NCI-H2171 treated with DMSO at 0.1 percent for 48 hours (cell line): ENCODE measurements at regions not wholly inside any gene's neighbourhood (a gene's known extent, or its start where the extent isn't known, plus 50 kb on each side); places are given as distances from the start of the nearest gene placed in this dataset.
"Not testable (repeated sequence)": the region's sequence is repeated elsewhere in the genome, so short reads cannot be mapped to it uniquely, and the experiment has no call there.

Source experiments
- DNase-seq: peaks from one replicate; lab custom pipeline; 2025; lab: John Stamatoyannopoulos, UW

- DNase-seq: no peak
These were observed 473.3 kb upstream of the PLXNA2 start for GRCh38 chr1:208717525-208717924.

- no peak for DNase-seq
These were observed 478.4 kb upstream of the PLXNA2 start for GRCh38 chr1:208722592-208722991.

- no peak for DNase-seq
These were observed 479.9 kb upstream of the PLXNA2 start for GRCh38 chr1:208724079-208724478.

GRCh38 chr1:208728815-208729214 is 484.6 kb upstream of the PLXNA2 start:
- no peak for DNase-seq

- peak; percentile 32 for DNase-seq
These were observed 488.0 kb upstream of the PLXNA2 start for GRCh38 chr1:208731981-208732821.

GRCh38 chr1:208737161-208737560 is 493.0 kb upstream of the PLXNA2 start:
- peak; percentile 81 for DNase-seq

- no peak for DNase-seq
These were observed 493.7 kb upstream of the PLXNA2 start for GRCh38 chr1:208737922-208738321.

GRCh38 chr1:208739636-208740035 is 495.5 kb upstream of the PLXNA2 start:
- DNase-seq: not testable (repeated sequence)

- DNase-seq: no peak
These were observed 497.1 kb upstream of the PLXNA2 start for GRCh38 chr1:208741296-208741695.

DNA sequence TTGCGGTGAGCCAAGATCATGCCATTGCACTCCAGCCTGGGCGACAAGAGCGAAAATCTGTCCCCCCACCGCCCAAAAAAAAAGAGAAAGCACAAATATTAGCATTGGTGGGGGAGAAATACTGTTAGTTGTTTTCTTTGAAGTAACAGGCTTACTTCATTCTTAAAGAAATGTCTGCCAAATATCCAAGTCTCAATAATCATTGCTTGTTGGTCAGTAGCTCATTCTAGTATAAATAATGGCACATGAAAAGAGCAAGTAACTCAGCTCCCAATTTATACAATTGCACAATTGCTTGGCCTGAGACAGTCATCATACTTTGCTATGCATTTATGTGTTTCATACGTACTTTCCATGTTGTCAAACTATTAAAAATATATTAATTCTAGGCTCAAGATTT is 499.2 kb upstream of the PLXNA2 start:
- DNase-seq: no peak

- DNase-seq: no peak
These were observed 503.8 kb upstream of the PLXNA2 start for GRCh38 chr1:208747979-208748378.

- DNase-seq: no peak
These were observed 504.4 kb upstream of the PLXNA2 start for GRCh38 chr1:208748387-208749165.

GRCh38 chr1:208756339-208756981 is 512.3 kb upstream of the PLXNA2 start:
- DNase-seq: no peak

DNA sequence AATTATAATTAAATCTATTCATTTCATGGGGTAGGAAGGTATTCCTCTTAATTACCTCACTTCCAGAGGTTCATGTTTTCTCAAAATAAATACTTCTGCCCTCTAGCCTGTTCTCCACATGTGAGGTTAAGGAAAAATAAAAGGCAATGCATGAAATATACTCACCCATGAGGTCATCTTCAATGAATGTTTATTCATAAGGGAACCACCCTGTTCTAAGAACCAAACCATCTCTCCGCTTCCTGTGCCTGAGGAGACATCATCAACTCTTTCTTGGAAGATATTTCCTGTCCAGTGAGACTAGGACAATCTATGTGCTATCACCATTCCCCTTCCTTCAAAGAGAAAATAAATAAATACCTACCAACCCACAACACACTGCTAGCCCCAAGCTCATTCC is 513.7 kb upstream of the PLXNA2 start:
- DNase-seq: no peak

GRCh38 chr1:208759255-208759654 is 515.1 kb upstream of the PLXNA2 start:
- no peak for DNase-seq

DNA sequence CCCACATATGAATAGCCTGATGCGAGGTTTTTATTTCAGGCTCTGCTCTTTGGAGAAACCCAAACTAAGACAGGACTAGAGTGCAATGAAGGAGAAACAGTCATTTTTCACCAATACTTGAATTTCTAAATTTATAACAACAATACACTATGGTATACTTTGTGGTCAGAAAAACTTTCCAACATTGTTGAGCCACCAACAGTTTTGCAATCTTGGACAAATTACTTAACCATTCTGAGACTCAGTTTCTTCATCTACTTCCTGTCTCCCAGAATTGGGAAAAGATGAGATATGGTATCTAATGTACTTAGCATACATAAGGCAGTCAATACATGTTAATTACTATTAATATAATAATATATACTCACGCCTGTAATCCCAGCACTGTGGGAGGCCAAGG is 519.8 kb upstream of the PLXNA2 start:
- DNase-seq: no peak

DNA sequence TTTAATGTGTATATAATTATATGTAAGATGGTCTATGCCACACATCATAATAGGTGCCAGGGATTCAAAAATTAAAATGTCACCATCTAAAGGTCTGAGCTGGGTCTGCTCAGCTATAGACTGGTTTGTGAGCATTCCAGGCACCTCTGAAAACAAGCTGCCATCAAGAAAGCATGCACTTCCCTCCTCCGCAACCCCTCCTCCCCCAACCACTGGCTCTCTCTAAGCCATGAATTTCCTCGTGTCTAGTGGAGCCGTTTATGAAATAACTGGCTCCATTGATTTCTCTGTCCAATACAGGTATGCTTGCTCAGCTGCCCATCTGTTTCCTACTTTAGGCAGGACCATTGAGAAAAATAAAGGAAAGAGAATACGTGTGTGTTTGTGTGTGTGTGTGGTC is 522.6 kb upstream of the PLXNA2 start:
- DNase-seq: no peak

GRCh38 chr1:208767816-208768215 is 523.6 kb upstream of the PLXNA2 start:
- no peak for DNase-seq

DNA sequence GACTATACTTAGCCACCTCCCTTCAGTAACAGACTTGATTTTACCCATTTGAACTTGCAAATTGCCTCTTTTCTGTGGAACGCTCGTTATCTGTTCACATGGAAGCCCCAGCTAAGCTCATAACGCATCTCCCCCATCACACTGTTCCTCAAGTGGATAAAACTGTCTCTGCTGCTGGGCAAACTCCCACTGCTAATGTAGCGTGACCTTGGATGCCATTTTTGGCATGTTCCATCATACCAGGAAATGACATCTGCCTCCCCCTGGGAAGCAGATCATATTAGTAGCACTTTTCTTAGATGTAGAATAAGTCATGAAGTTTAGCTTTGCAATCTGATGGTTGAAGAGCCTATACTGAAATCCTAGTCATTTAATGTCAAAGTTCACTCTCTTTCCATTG is 528.7 kb upstream of the PLXNA2 start:
- no peak for DNase-seq

DNA sequence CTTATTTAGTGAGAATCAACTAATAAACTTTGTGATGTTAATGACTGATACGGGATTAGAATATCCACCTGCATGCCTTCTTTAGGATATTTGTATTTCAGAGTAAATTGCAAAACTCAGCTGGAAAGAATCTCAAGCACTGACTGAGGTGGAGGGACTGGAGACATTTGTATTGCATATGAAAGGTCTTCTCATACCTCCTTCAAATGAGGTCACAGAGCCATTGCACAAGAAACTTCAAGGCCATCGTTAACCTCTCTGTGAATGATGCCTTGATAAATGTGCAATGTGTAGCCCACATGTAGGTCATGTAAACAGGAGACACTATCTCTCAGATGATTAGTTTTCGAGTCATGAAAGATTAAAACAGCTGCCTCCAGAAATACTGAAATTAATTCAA is 531.7 kb upstream of the PLXNA2 start:
- DNase-seq: no peak

- DNase-seq: no peak
These were observed 534.2 kb upstream of the PLXNA2 start for GRCh38 chr1:208778417-208778816.

- peak; percentile 11 for DNase-seq
These were observed 537.3 kb upstream of the PLXNA2 start for GRCh38 chr1:208781391-208782045.
